ENCODE measurements at regions not wholly inside any gene's neighbourhood (a gene's known extent, or its start where the extent isn't known, plus 50 kb on each side); places are given as distances from the start of the nearest gene placed in this dataset.

GRCh38 chr3:8371085-8371551 lies 130.5 kb upstream of the LMCD1 start:
- DNase-seq (ENCODE audit: low spot score) = peak; percentile 81
- no peaks in the 10 kb centered on the region for H3K27me3 ChIP-seq (replicated peaks; ENCODE audit: insufficient read depth, low read depth, low read length, poor library complexity)
- H3K4me1 ChIP-seq (ENCODE audit: insufficient read depth, low read length, poor library complexity, severe bottlenecking) = peaks cover 24% of the 10 kb centered on the region
- TF ChIP-seq EZH2 (IDR thresholded peaks at IDR 0.05; ENCODE audit: borderline replicate concordance, low read depth, low read length, poor library complexity, severe bottlenecking) = no peak
- TF ChIP-seq, protein P1, sequence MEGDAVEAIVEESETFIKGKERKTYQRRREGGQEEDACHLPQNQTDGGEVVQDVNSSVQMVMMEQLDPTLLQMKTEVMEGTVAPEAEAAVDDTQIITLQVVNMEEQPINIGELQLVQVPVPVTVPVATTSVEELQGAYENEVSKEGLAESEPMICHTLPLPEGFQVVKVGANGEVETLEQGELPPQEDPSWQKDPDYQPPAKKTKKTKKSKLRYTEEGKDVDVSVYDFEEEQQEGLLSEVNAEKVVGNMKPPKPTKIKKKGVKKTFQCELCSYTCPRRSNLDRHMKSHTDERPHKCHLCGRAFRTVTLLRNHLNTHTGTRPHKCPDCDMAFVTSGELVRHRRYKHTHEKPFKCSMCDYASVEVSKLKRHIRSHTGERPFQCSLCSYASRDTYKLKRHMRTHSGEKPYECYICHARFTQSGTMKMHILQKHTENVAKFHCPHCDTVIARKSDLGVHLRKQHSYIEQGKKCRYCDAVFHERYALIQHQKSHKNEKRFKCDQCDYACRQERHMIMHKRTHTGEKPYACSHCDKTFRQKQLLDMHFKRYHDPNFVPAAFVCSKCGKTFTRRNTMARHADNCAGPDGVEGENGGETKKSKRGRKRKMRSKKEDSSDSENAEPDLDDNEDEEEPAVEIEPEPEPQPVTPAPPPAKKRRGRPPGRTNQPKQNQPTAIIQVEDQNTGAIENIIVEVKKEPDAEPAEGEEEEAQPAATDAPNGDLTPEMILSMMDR (conservative IDR thresholded peaks at IDR 0.05; ENCODE audit: low read depth, low read length) = no peak
- no peaks in the 10 kb centered on the region for H3K36me3 ChIP-seq (ENCODE audit: insufficient read depth, low read length, poor library complexity, severe bottlenecking)
- intact Hi-C loops (cut with micrococcal nuclease; ENCODE audit: unreplicated experiment) = no loop called here
- H3K27ac ChIP-seq (ENCODE audit: low read depth, low read length, poor library complexity, severe bottlenecking) = peak overlapping the region; percentile 27
- H3K9me3 ChIP-seq (ENCODE audit: low read depth, low read length, poor library complexity, severe bottlenecking) = no peaks in the 10 kb centered on the region
- H3K4me3 ChIP-seq (ENCODE audit: low read depth, low read length, poor library complexity, severe bottlenecking) = no peak overlapping the region
- POLR2A ChIA-PET (ENCODE audit: low non-redundant PET) = no interaction called here
- CTCF ChIA-PET = interaction anchor here (1.6 kb wide), 1 partner anchor 46 kb away, joined by 5 read pairs; no protein-coding TSS in a partner anchor
- BruUV-seq (replicated peaks) = no TSS peak

DNA sequence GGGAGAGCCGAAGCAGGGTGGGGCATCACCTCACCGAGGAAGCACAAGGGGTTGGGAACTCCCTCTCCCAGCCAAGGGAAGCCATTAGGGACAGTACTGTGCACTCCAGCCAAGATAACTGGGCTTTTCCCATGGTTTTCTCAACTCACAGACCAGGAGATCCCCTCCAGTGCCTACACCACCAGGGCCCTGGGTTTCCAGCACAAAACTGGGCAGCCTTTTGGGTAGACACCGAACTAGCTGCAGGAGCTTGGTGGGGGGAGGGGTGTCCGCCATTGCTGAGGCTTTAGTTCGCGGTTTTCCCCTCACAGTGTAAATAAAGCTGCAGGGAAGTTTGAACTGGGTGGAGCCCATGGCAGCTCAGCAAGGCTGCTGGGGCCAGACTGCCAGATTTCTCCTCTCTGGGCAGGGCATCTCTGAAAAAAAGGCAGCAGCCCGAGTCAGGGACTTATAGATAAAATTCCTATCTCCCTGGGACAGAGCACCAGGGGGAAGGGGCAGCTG lies 129.6 kb upstream of the LMCD1 start:
- CTCF ChIA-PET = no interaction called here

GRCh38 chr3:8380904-8381704 lies 120.5 kb upstream of the LMCD1 start:
- DNase-seq (ENCODE audit: low spot score) = no peak
- Histone ChIP-seq H3K4me1 (ENCODE audit: insufficient read depth, low read length, poor library complexity, severe bottlenecking) (no peaks in the 10 kb centered on the region), H3K36me3 (ENCODE audit: insufficient read depth, low read length, poor library complexity, severe bottlenecking) (no peaks in the 10 kb centered on the region), H3K27ac (ENCODE audit: low read depth, low read length, poor library complexity, severe bottlenecking) (no peak overlapping the region), H3K4me3 (ENCODE audit: low read depth, low read length, poor library complexity, severe bottlenecking) (no peak overlapping the region), H3K27me3 (replicated peaks; ENCODE audit: insufficient read depth, low read depth, low read length, poor library complexity) (no peaks in the 10 kb centered on the region), H3K9me3 (ENCODE audit: low read depth, low read length, poor library complexity, severe bottlenecking) (no peaks in the 10 kb centered on the region)
- CTCF ChIA-PET = no interaction called here
- TF ChIP-seq, protein P1 (conservative IDR thresholded peaks at IDR 0.05; ENCODE audit: low read depth, low read length) = no peak
- TF ChIP-seq EZH2 (IDR thresholded peaks at IDR 0.05; ENCODE audit: borderline replicate concordance, low read depth, low read length, poor library complexity, severe bottlenecking) = no peak
- no TSS peak for BruUV-seq (replicated peaks)
- POLR2A ChIA-PET (ENCODE audit: low non-redundant PET) = no interaction called here
- intact Hi-C loops (cut with micrococcal nuclease; ENCODE audit: unreplicated experiment) = no loop called here

More for the DNA sequence above, 129.6 kb upstream of the LMCD1 start:
- Histone ChIP-seq H3K9me3 (ENCODE audit: low read depth, low read length, poor library complexity, severe bottlenecking) (no peaks in the 10 kb centered on the region), H3K27ac (ENCODE audit: low read depth, low read length, poor library complexity, severe bottlenecking) (no peak overlapping the region), H3K4me1 (ENCODE audit: insufficient read depth, low read length, poor library complexity, severe bottlenecking) (peaks cover 15% of the 10 kb centered on the region), H3K27me3 (replicated peaks; ENCODE audit: insufficient read depth, low read depth, low read length, poor library complexity) (no peaks in the 10 kb centered on the region), H3K4me3 (ENCODE audit: low read depth, low read length, poor library complexity, severe bottlenecking) (no peak overlapping the region), H3K36me3 (ENCODE audit: insufficient read depth, low read length, poor library complexity, severe bottlenecking) (no peaks in the 10 kb centered on the region)
- TF ChIP-seq, protein P1 (conservative IDR thresholded peaks at IDR 0.05; ENCODE audit: low read depth, low read length) = no peak
- no peak for TF ChIP-seq EZH2 (IDR thresholded peaks at IDR 0.05; ENCODE audit: borderline replicate concordance, low read depth, low read length, poor library complexity, severe bottlenecking)
- no peak for DNase-seq (ENCODE audit: low spot score)
- BruUV-seq (replicated peaks) = no TSS peak
- intact Hi-C loops (cut with micrococcal nuclease; ENCODE audit: unreplicated experiment) = no loop called here
- POLR2A ChIA-PET (ENCODE audit: low non-redundant PET) = no interaction called here

Data from A673 (cell line).